ENCODE measurements at regions not wholly inside any gene's neighbourhood (a gene's known extent, or its start where the extent isn't known, plus 50 kb on each side); places are given as distances from the start of the nearest gene placed in this dataset.
"Not testable (repeated sequence)": the region's sequence is repeated elsewhere in the genome, so short reads cannot be mapped to it uniquely, and the experiment has no call there.

GRCh38 chr7:149628361-149629149, 130.9 kb upstream of the ZNF746 start:
- not testable (repeated sequence) for DNase-seq

GRCh38 chr7:149627911-149628310, 130.3 kb upstream of the ZNF746 start:
- DNase-seq: no peak

DNA sequence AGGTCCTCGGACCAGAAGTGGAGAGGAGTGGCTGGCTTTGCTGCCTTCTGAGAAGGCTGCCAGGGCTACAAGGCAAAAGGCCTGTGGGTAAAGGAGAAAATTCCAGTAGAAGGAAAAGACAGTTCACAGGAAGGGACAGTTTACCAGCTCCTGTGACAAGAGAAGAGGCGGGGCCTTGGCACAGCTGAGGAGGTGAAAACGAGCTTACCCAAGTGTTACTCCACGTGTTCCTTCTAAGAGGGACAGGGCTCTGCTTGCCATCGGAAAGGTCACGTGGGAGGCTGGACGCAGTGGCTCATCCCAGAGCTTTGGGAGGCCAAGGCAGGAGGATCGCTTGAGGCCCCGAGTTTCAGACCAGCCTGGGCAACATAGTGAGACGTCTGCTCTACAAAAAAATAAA, 129.4 kb upstream of the ZNF746 start:
- DNase-seq: no peak

GRCh38 chr7:149625947-149626392, 128.4 kb upstream of the ZNF746 start:
- no peak for DNase-seq

DNA sequence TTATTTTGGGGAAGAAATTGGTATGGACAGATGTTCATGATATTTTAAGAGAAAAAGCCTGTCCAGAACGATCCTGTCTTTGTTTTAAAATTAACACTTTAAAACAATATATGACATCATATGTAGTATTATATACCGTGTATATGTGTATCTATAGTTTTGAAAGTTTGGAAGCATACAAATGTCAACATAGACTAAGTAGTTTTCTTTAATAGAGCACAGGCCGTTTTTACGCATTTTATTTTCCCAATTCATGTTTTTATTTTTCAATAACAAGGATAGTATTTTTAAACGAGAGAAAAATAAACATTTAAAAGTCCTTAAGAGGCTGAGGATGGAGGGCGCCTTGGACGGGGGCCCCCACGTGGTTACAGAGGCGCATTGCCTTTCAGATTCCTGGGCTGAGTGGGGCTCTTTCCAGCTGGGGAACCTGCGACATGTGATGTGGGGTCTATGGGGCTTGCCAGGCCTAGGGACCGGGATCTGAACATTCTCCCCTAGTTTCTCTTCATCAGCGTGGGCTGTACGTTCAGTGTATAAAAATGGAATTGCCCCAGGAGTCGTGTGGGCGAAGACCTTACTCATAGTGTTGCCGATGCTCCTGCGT, 127.8 kb upstream of the ZNF746 start:
- peak; percentile 36 to 55 for DNase-seq

GRCh38 chr7:149624419-149625339, 127.1 kb upstream of the ZNF746 start:
- peak; percentile 66 to 85 for DNase-seq

GRCh38 chr7:149624006-149624405, 126.4 kb upstream of the ZNF746 start:
- DNase-seq: peak in 1 of 2 experiments; percentile 34

DNA sequence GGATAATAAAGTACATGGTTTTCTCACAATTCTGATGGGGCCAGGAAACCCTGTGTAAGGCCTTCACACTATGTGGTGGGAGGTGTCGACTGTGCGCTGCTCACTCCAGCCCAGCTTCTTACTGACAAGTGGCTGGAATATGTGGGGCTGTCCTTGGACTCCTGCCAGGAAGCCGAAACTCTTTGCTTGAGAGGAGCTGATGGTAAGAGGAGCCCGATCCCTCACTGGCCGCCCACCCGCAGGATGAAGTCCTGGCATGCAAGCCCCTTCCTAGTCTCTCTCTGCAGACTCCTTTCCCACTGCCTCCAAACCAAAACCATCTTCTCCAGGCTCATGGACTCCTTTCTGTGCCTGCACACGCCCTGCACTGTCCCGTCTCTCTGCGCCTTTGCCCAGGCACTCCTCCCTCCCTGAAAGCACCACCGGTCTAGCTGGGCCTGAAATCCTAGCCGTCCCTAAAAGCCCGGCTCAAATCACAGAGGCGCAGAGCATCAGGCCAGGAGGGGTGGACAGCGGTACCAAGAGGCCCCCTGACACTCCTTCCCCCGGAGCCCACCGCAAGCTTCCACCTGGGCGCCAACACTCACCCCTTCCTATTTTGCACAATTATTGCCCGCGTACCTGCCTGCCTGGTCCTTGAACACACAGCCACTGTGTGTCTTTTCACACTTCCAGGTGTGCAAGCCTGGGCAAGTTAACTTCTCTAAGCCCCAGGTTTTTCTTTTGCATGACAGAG, 125.8 kb upstream of the ZNF746 start:
- DNase-seq: peak in 1 of 2 experiments; percentile 47

DNA sequence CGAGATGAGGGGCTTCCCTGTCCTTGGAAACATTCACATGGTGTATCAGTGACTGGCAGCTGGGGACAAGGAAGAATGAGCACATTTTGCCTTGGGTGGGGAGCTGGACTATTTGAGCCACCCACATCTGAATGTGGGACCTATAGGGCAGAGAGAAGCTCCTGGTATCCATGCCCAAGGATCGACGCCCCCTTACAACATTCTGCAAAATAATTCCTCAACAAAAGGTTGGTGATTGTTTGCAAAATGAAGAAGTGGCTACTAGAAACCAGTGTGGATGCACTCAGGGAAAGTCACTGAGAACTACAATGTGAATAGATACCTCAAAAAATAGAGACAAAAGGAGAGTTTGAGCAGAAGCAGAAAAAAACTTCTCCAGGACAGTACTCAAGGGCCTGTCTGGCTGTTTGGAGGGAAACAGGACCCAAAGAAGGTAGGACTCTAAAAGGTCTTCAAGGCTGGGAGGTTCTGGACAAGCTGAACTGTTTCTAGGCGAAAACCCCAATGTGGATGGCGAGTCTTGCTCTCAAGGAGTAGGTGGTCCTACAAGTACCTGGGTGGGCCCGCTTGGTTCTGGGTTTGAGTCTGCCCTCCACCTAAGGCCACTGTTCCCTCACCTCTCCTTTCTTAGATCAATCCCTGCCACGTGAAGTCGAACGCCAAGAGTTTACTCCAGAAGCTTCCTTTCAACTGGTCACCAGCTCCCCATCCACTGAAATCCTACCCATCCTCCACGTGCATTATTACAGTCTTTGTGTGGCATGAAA, 125.0 kb upstream of the ZNF746 start:
- DNase-seq: no peak

DNA sequence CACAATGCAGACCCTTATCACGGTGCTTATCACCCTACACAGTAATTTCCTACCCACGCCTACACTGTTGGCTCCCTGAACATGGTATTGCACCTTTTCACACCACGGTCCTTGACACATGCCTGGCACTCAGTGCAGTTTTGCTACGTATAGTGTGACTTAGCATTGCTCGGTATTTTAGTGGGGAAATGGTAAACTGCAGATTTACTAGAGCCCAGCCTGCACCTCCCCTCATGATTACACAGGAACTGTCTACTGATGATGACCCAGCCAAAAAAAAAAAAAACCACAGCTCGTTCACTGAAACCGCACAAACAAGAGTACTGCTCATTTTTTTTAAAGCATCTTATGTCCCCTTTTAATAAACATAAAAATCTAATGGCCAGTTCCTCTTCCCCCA, 124.2 kb upstream of the ZNF746 start:
- DNase-seq: no peak

DNA sequence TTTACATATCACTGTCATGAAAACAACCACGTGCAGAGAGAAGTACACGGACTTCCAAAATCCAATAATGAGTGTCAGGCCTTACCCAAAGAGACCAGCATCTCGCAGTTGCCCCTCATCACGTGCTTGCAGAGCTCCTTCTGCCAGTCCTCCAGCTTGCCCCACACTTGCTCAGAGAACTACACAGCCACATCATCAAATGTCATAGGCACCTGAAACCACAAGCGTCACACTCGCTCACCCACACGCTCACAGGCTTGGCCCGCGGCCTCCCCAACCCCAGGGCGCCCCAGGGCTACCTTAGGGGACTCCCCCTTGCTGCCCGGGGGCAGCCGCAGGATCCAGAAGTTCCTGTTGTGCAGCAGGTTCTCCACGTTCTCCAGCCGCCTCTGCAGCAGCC, 123.4 kb upstream of the ZNF746 start:
- DNase-seq: no peak

DNA sequence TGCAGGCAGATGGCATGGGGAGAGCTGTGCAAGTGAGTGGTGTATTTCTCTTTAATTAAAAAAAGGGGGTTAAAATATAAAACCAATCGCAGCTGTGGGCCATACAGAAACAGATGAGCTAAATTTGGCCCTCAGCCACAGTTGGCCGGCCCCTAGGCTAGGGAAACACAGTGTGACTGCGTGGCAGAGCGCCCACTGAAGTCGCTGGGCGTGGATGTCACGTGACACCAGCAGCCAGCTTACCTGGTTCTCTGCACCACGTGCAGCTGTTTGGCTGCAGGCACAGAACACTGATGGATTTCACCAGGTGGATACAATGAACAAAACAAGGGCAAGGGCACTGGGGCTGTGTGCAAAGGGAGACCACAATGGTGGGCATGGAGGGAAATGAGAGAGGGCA, 119.3 kb upstream of the ZNF746 start:
- no peak for DNase-seq

DNA sequence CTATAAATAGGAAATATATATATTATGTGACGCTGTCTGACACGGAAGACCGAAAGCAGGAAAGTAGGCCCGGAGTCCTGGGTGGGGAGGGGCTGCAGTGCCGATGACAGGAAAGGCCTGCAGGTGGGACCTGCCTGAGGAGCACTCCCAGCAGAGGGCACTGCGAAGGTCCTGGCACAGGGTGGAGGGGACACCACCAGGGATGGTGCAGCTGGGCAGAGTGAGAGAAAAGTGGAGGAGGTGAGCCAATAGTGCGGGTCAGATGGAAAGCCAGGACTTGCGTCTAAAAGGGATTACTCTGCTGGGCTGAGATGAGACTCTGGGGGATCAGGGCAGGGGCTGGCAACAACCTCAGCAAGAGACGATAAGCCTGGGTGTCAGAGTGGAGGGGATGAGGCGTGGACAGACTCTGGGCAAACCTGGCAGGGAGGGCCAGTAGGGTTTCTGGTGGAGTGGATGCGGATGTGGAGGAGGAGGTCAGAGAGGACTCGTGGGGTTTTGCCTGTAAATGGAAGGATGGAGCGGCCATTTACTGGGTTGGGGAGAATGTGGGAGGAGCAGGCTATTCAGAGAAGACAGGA, 118.2 kb upstream of the ZNF746 start:
- peak in 1 of 2 experiments; percentile 20 for DNase-seq

DNA sequence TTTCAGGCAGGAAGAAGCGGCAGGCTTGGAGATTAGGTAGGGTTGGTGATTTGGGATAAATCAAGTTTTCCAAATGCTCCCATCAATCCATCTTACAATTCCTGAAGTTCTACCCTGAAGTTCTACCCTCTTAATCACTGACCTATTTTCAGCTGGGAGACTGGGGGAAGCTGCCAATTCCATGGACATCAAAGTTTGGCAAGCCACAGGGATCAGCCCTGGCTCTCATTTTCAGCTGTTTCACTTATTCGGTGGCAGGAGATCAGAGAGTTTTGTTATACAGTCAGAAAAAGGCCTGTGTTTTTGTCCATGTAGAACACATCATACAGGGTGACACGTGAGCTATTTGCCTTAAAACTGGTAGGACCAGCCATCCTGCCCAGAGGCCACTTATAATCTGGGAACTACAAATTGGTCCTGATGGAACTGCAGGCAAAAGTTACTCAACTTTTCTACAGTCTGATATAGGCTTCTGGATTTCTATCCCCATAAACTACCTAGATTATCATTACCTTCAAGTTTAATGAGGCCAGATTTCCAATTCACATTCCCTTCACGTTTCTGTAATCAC, 112.9 kb upstream of the ZNF746 start:
- DNase-seq: no peak

- no peak for DNase-seq
Observed at GRCh38 chr7:149608168-149608567, 110.6 kb upstream of the ZNF746 start.

GRCh38 chr7:149607683-149608082, 110.1 kb upstream of the ZNF746 start:
- DNase-seq: no peak

GRCh38 chr7:149606826-149607225, 109.2 kb upstream of the ZNF746 start:
- DNase-seq: no peak

DNA sequence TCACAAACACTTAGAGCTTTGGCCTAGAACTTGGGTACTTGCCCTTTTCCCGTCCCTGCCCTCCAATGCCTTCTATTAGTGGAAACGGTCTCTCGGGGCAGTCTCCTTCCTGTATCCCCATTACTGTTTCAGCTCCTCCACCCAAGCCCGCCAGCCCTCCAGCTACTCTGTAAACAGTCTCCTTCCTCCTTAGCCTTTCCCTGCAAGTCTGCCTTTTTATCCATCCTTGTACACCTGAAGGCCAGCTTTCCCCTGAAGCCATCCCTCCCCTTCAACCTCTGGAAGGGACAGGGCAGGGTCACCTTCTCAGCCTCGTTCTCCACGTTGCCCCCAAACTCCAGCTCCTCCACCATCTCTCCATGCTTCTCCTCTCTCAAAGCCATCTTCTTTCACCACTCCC, 108.1 kb upstream of the ZNF746 start:
- no peak for DNase-seq

DNA sequence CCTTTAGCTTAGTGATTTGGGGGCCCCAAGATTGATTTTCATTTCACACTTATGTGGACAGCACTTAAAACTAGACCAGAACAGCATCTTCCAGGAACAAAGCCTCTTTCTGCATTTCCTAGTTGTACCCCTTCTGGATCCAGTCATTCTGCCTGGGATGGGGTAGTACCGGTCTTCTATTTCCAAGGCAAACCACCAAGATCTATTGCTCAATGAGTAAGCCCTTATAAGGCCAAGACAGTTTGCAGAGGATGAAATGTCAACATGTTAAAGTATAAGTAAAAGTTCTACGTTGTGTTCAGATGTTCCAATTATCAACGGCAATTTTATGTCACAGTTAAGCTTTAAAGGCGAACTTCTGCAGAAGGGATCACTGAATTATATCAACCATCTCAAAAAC, 106.9 kb upstream of the ZNF746 start:
- no peak for DNase-seq

DNA sequence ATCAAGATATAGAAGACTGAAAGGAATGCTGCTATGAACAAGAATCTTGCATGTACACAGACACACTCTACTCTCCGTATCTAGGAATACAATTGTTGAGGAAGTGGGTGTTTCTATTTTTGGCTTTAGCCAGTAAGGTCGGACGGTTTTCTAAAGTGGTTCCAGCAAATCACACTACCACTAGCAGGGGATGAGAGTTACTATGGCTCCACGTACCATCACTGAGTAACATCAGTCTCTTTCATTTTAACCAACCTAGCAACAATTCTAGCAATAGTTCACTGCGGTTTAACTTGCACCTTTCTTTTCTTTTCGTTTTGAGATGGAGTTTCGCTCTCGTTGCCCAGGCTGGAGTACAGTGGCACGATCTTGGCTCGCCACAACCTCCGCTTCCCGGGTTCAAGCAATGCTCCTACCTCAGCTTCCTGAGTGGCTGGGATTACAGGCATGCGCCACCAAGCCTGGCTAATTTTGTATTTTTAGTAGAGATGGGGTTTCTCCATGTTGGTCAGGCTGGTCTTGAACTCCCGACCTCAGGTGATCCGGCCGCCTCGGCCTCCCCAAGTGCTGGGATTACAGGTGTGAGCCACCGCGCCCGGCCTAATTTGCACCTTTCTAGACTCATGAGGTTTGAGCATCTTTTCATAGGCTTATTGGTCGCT, 103.2 kb upstream of the ZNF746 start:
- DNase-seq: not testable (repeated sequence)

Data from NCI-H524 (cell line).